BE2C (cell line): ENCODE measurements at regions not wholly inside any gene's neighbourhood (a gene's known extent, or its start where the extent isn't known, plus 50 kb on each side); places are given as distances from the start of the nearest gene placed in this dataset.

Experiments
- DNase-seq: peaks from one replicate; pipeline ENCODE4 v3.0.0-alpha.2; 2020
- H3K27me3 ChIP-seq: fragments of 250-450 bp; sonication (Bioruptor Pico); 2 replicates; pipeline ENCODE4 v1.5.1; 2020; ENCODE audit warnings: mild to moderate bottlenecking
- H3K36me3 ChIP-seq: fragments of 250-450 bp; sonication (Bioruptor Pico); 2 replicates; pipeline ENCODE4 v1.5.1; 2020; ENCODE audit warnings: mild to moderate bottlenecking
- H3K4me1 ChIP-seq: fragments of 250-450 bp; sonication (Bioruptor Pico); 2 replicates; pipeline ENCODE4 v1.5.1; 2020
- H3K4me3 ChIP-seq: 2 replicates; pipeline ENCODE4 v1.5.1; 2011; ENCODE audit warnings: low read depth, low read length
- H3K9me3 ChIP-seq: fragments of 250-450 bp; sonication (Bioruptor Pico); 2 replicates; pipeline ENCODE4 v1.5.1; 2020
- CTCF ChIP-seq: IDR thresholded peaks from 2 replicates; pipeline ENCODE4 v1.5.1; 2012; ENCODE audit warnings: mild to moderate bottlenecking, low read depth, low read length

GRCh38 chr2:226317970-226318369, 481.6 kb downstream of the IRS1 start:
- Histone ChIP-seq H3K36me3 (no peaks in the 10 kb centered on the region), H3K4me1 (no peaks in the 10 kb centered on the region), H3K27me3 (no peaks in the 10 kb centered on the region), H3K9me3 (no peaks in the 10 kb centered on the region; the same call in 1 of the 2 replicates), H3K4me3 (no peak overlapping the region)
- no peak for DNase-seq
- no peak for TF ChIP-seq CTCF

- Histone ChIP-seq H3K4me1 (no peaks in the 10 kb centered on the region), H3K36me3 (no peaks in the 10 kb centered on the region), H3K27me3 (no peaks in the 10 kb centered on the region), H3K4me3 (no peak overlapping the region), H3K9me3 (no peaks in the 10 kb centered on the region)
- no peak for TF ChIP-seq CTCF
- DNase-seq, result no peak
These were observed 486.6 kb downstream of the IRS1 start for GRCh38 chr2:226313060-226313459.

GRCh38 chr2:226312155-226312554, 487.5 kb downstream of the IRS1 start:
- no peak for TF ChIP-seq CTCF
- DNase-seq, result no peak
- H3K9me3 ChIP-seq, result no peaks in the 10 kb centered on the region
- no peak overlapping the region for H3K4me3 ChIP-seq
- no peaks in the 10 kb centered on the region for H3K4me1 ChIP-seq
- no peaks in the 10 kb centered on the region for H3K36me3 ChIP-seq
- no peaks in the 10 kb centered on the region for H3K27me3 ChIP-seq

- no peaks in the 10 kb centered on the region for H3K27me3 ChIP-seq
- no peak for TF ChIP-seq CTCF
- no peak overlapping the region for H3K4me3 ChIP-seq
- DNase-seq, result no peak
- H3K4me1 ChIP-seq, result no peaks in the 10 kb centered on the region
- no peaks in the 10 kb centered on the region for H3K36me3 ChIP-seq
- no peaks in the 10 kb centered on the region for H3K9me3 ChIP-seq
These were observed 489.5 kb downstream of the IRS1 start for GRCh38 chr2:226310146-226310545.

GRCh38 chr2:226308986-226309385, 490.6 kb downstream of the IRS1 start:
- TF ChIP-seq CTCF, result no peak
- Histone ChIP-seq H3K4me1 (no peaks in the 10 kb centered on the region), H3K4me3 (no peak overlapping the region), H3K36me3 (no peaks in the 10 kb centered on the region), H3K27me3 (no peaks in the 10 kb centered on the region), H3K9me3 (no peaks in the 10 kb centered on the region)
- no peak for DNase-seq

- Histone ChIP-seq H3K27me3 (no peaks in the 10 kb centered on the region), H3K4me3 (no peak overlapping the region), H3K36me3 (no peaks in the 10 kb centered on the region), H3K9me3 (no peaks in the 10 kb centered on the region), H3K4me1 (no peaks in the 10 kb centered on the region)
- no peak for TF ChIP-seq CTCF
- no peak for DNase-seq
These were observed 491.3 kb downstream of the IRS1 start for GRCh38 chr2:226308323-226308680.
